PFSK-1 (cell line): ENCODE measurements at regions not wholly inside any gene's neighbourhood (a gene's known extent, or its start where the extent isn't known, plus 50 kb on each side); places are given as distances from the start of the nearest gene placed in this dataset.

Experiments
- FOXP2 ChIP-seq: optimal IDR thresholded peaks from 2 replicates; pipeline ENCODE3; 2011; ENCODE audit warnings: borderline replicate concordance, control low read depth, inconsistent platforms; ENCODE audit not compliant: insufficient read depth; ENCODE audit errors: extremely low read length, extremely low read depth
- POLR2AphosphoS5 ChIP-seq: IDR thresholded peaks from 2 replicates; pipeline ENCODE4 v1.6.1; 2012; ENCODE audit warnings: low read depth, mild to moderate bottlenecking, control low read depth, low read length, moderate library complexity
- SIN3A ChIP-seq: IDR thresholded peaks from 2 replicates; pipeline ENCODE4 v1.6.1; 2012; ENCODE audit warnings: mild to moderate bottlenecking, low read length, moderate library complexity, borderline replicate concordance; ENCODE audit not compliant: insufficient read depth
- TAF1 ChIP-seq: IDR thresholded peaks from 2 replicates; pipeline ENCODE4 v1.6.1; 2012; ENCODE audit warnings: low read length, control low read depth, borderline replicate concordance; ENCODE audit not compliant: insufficient read depth

DNA sequence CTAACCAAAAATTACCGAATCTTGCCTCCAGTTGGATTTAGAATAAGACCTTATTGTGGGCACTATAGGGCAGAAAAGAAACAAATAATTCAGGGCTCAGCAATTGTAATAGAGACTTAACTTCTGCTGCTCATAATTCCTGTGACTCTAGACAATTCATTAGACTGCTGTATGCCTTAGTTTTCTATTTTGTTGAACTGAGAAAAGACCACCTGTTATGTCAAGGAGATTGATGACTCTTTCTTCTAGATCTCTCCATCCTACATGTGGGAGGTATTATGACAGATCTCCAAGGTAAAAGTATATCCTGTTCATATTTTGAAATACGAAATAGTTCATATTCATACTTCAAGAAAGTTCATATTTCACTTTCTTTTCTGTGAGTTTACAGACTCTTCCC, 605.1 kb downstream of the PSAT1 start:
- no peak for TF ChIP-seq POLR2AphosphoS5
- no peak for TF ChIP-seq SIN3A
- TF ChIP-seq TAF1 = no peak
- no peak for TF ChIP-seq FOXP2
